Astrocyte of the cerebellum (primary cell): ENCODE measurements at regions not wholly inside any gene's neighbourhood (a gene's known extent, or its start where the extent isn't known, plus 50 kb on each side); places are given as distances from the start of the nearest gene placed in this dataset.
"Not testable (repeated sequence)": the region's sequence is repeated elsewhere in the genome, so short reads cannot be mapped to it uniquely, and the experiment has no call there.

Experiments
- DNase-seq: peaks from one replicate; pipeline ENCODE4 v3.0.0-alpha.2; 2011; ENCODE audit warnings: low read depth
- H3K4me3 ChIP-seq: 2 replicates; pipeline ENCODE4 v1.5.1; 2011; ENCODE audit warnings: mild to moderate bottlenecking, low read depth, low read length, moderate library complexity
- CTCF ChIP-seq: IDR thresholded peaks from 2 replicates; pipeline ENCODE4 v1.5.1; 2012; ENCODE audit warnings: low read length, low read depth, moderate library complexity, mild to moderate bottlenecking; ENCODE audit errors: missing control alignments
- in situ Hi-C: cut with HindIII; loops from 2 replicates; pipeline ENCODE4 v1.10.0; 2017; ENCODE audit warnings: low sequenced_read_pairs

DNA sequence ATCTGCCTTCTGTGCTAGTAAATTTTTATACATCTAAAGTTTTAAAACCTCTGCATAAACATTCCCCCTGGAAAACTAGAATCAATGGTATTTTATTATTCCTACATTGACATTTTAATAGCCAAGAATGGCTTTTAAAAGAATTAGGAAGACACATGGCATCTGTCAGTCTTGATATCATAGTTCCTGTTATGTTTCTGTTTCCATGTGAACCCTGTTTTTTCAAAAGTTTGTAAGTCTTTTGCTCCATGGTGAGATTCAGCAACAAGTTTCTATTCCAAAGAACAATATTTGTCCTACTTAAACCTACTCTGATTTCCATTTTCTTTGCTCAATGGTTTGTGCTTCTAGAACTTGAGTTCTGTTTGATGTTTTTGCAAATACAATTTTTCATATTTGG lies 95.2 kb downstream of the PLEKHG1 start:
- TF ChIP-seq CTCF: no peak
- H3K4me3 ChIP-seq: no peak overlapping the region
- no peak for DNase-seq
- in situ Hi-C loops: no loop called here

DNA sequence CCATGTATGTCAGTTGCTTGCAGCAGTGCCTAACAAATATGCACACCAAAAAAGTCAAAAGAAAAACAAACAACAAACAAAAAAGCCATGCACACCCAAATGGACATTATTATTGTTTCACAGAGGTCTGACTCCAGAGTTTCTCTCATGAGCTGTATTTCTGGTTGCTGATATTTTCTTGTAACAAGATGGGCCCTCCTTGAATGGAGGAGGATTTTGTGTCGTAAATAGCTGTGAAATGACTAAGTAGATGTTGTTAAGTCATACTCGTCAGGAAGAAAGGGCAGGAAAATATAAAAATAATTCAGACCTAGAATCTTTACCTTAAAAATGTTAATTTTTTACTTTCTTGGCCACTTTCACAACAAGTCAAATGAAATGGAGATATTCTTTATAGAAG lies 96.0 kb downstream of the PLEKHG1 start:
- no peak for TF ChIP-seq CTCF
- DNase-seq: no peak
- no peak overlapping the region for H3K4me3 ChIP-seq
- in situ Hi-C loops: no loop called here

- no peak for DNase-seq
- no peak overlapping the region for H3K4me3 ChIP-seq
- in situ Hi-C loops: no loop called here
- no peak for TF ChIP-seq CTCF
These were observed 96.5 kb downstream of the PLEKHG1 start for GRCh38 chr6:150696190-150696589.

DNA sequence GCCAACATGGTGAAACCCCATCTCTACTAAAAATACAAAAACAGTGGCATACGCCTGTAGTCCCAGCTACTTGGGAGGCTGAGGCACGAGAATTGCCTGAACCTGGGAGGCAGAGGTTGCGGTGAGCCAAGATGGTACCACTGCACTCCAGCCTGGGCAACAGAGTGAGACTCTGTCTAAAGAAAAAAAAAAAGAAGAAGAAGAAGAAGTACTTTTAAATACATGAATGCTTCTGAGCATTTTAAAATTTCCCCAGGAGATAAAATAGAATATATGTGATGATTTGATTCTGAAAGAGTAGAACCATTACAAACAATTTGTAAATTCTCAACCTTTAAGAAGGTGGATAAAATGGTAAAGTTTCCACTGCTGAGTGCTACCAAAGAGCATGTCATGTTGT lies 97.2 kb downstream of the PLEKHG1 start:
- DNase-seq, H3K4me3 ChIP-seq, in situ Hi-C loops: not testable (repeated sequence)

DNA sequence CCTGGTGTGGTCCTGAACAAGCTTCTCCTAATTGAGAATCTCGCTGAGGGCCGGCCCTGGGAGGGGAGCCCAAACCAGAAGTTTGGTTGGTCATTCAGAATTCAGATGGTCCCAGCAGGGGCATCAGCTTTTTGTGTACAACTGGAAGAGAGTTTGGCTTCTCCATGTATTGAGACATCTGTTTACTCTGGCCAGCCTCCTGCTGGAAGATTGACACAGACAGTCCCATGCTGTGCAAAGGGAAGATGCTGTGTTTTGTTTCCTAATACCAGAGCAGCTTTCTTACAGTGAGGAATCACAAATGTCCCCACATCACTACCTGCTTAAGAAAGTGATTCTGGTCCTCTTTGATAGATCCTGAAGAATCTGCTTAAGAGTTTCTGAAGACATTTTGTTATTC lies 97.8 kb downstream of the PLEKHG1 start:
- DNase-seq: no peak
- no peak for TF ChIP-seq CTCF
- H3K4me3 ChIP-seq: no peak overlapping the region
- in situ Hi-C loops: no loop called here

DNA sequence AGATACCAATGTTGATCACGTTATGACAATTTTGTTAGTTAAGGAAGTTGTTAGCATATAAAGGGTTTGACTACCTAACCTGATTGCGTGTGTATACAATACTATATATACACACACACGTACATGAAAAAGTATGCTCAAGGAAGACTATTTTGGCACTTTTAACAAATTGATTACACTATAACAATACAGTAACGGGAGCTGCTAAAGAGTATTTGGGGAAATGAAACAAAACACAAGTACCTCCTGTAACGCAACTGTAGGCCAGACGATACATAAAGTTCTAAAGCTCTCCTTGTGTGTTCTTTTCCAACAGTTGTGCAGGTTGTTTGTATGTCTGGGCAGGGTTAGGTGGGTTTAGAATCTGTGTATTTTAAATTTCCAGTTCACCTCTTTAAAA lies 98.7 kb downstream of the PLEKHG1 start:
- in situ Hi-C loops: no loop called here
- TF ChIP-seq CTCF: no peak
- H3K4me3 ChIP-seq: no peak overlapping the region
- DNase-seq: no peak

- no peak overlapping the region for H3K4me3 ChIP-seq
- no peak for TF ChIP-seq CTCF
- in situ Hi-C loops: no loop called here
- DNase-seq: no peak
These were observed 103.0 kb downstream of the PLEKHG1 start for GRCh38 chr6:150702675-150703074.
